ENCODE measurements at regions not wholly inside any gene's neighbourhood (a gene's known extent, or its start where the extent isn't known, plus 50 kb on each side); places are given as distances from the start of the nearest gene placed in this dataset.
"Not testable (repeated sequence)": the region's sequence is repeated elsewhere in the genome, so short reads cannot be mapped to it uniquely, and the experiment has no call there.

DNA sequence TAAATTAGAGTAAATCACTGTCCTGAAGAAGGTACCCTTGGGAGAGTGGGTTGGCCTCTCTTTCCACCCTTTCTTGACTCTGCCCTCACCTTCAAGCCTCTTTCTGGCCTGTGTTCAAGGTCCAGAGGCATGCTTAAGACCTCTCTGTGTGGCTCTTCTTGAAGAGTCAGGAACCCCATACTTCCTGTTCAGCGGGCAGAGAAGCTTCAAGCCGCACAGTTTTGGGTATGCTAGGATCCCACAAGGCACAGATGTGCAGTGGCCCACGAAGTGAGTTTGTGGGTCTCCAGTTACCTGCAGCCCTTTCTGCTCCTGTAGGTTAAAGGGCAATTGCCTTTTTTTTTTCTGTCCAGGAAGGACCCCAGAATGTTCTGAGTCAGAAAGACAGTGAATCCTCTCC, 113.7 kb downstream of the PPIAL4A start:
- TF ChIP-seq POLR2A (IDR thresholded peaks at IDR 0.05; ENCODE audit: low read length); GATA1 (IDR thresholded peaks at IDR 0.05; ENCODE audit: low read depth, low read length): not testable (repeated sequence)
